ENCODE measurements at regions not wholly inside any gene's neighbourhood (a gene's known extent, or its start where the extent isn't known, plus 50 kb on each side); places are given as distances from the start of the nearest gene placed in this dataset.

- no peak for TF ChIP-seq EZH2 (IDR thresholded peaks at IDR 0.05; ENCODE audit: borderline replicate concordance)
- TF ChIP-seq, protein P1, sequence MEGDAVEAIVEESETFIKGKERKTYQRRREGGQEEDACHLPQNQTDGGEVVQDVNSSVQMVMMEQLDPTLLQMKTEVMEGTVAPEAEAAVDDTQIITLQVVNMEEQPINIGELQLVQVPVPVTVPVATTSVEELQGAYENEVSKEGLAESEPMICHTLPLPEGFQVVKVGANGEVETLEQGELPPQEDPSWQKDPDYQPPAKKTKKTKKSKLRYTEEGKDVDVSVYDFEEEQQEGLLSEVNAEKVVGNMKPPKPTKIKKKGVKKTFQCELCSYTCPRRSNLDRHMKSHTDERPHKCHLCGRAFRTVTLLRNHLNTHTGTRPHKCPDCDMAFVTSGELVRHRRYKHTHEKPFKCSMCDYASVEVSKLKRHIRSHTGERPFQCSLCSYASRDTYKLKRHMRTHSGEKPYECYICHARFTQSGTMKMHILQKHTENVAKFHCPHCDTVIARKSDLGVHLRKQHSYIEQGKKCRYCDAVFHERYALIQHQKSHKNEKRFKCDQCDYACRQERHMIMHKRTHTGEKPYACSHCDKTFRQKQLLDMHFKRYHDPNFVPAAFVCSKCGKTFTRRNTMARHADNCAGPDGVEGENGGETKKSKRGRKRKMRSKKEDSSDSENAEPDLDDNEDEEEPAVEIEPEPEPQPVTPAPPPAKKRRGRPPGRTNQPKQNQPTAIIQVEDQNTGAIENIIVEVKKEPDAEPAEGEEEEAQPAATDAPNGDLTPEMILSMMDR (IDR thresholded peaks at IDR 0.05; ENCODE audit: poor library complexity): no peak
These were observed 107.0 kb upstream of the AKR1E2 start for GRCh38 chr10:4719036-4719435.
